ENCODE measurements at regions not wholly inside any gene's neighbourhood (a gene's known extent, or its start where the extent isn't known, plus 50 kb on each side); places are given as distances from the start of the nearest gene placed in this dataset.

- WGBS (ENCODE audit: insufficient coverage), result 100% methylated on average over 1 of the region's 4 CpGs
- no peak for DNase-seq
- Histone ChIP-seq H3K4me1 (ENCODE audit: control insufficient read depth in 2 of 2, insufficient read depth in 2 of 2, low read length in 2 of 2) (no peaks in the 10 kb centered on the region), H3K27ac (ENCODE audit: low read length in 2 of 2) (no peak overlapping the region), H4K20me1 (ENCODE audit: control insufficient read depth, insufficient read depth, low read length, poor library complexity, severe bottlenecking) (no peaks in the 10 kb centered on the region), H3K27me3 (replicated peaks in 1 of 4; ENCODE audit: control extremely low read depth in 1 of 4, control insufficient read depth in 3 of 4, insufficient read depth in 4 of 4, low read length in 3 of 4) (no peaks in the 10 kb centered on the region), H3K9me3 (ENCODE audit: control extremely low read depth in 1 of 3, control insufficient read depth in 2 of 3, insufficient read depth in 1 of 3, low read length in 2 of 3) (no peaks in the 10 kb centered on the region), H3K79me2 (ENCODE audit: control insufficient read depth, insufficient read depth, low read length) (no peaks in the 10 kb centered on the region), H3K4me3 (ENCODE audit: control extremely low read depth in 1 of 5, extremely low read depth in 1 of 5, insufficient read depth in 1 of 5, low read depth in 2 of 5, low read length in 4 of 5) (no peak overlapping the region), H3K36me3 (replicated peaks in 1 of 2; ENCODE audit: control extremely low read depth in 1 of 2, control insufficient read depth in 1 of 2, extremely low read depth in 1 of 2, insufficient read depth in 2 of 2, low read length in 1 of 2) (no peaks in the 10 kb centered on the region), H3K4me2 (replicated peaks; ENCODE audit: low read depth, low read length, poor library complexity, severe bottlenecking) (no peak overlapping the region), H2AFZ (ENCODE audit: insufficient read depth, low read depth, low read length, poor library complexity, severe bottlenecking) (no peak overlapping the region), H3K9ac (ENCODE audit: low read length) (no peak overlapping the region)
- H3K27ac Mint-ChIP-seq, result no peak overlapping the region
- TF ChIP-seq CTCF (IDR thresholded peaks at IDR 0.05) (no peak), EZH2 (IDR thresholded peaks at IDR 0.05; ENCODE audit: borderline replicate concordance, insufficient read depth, low read depth, low read length, poor library complexity, severe bottlenecking) (no peak)
- H3K4me3 Mint-ChIP-seq, result no peak overlapping the region
- H3K4me1 Mint-ChIP-seq, result no peaks in the 10 kb centered on the region
- no peak for ATAC-seq (ENCODE audit: low read depth)
- no peaks in the 10 kb centered on the region for H3K27me3 Mint-ChIP-seq
- no peaks in the 10 kb centered on the region for H3K9me3 Mint-ChIP-seq (ENCODE audit: insufficient read depth)
- ChIA-PET POLR2A (no interaction called here), CTCF (no interaction called here)
- intact Hi-C loops (cut with micrococcal nuclease), result no loop called here
These were observed 186.7 kb upstream of the CDIN1 start for GRCh38 chr15:36392676-36393266.

GRCh38 chr15:36398212-36398611 is 181.2 kb upstream of the CDIN1 start:
- Histone ChIP-seq H3K79me2 (ENCODE audit: control insufficient read depth, insufficient read depth, low read length) (no peaks in the 10 kb centered on the region), H4K20me1 (ENCODE audit: control insufficient read depth, insufficient read depth, low read length, poor library complexity, severe bottlenecking) (no peaks in the 10 kb centered on the region), H3K9me3 (ENCODE audit: control extremely low read depth in 1 of 3, control insufficient read depth in 2 of 3, insufficient read depth in 1 of 3, low read length in 2 of 3) (no peaks in the 10 kb centered on the region), H3K4me1 (ENCODE audit: control insufficient read depth in 2 of 2, insufficient read depth in 2 of 2, low read length in 2 of 2) (no peaks in the 10 kb centered on the region), H3K27ac (ENCODE audit: low read length in 2 of 2) (no peak overlapping the region), H3K27me3 (replicated peaks in 1 of 4; ENCODE audit: control extremely low read depth in 1 of 4, control insufficient read depth in 3 of 4, insufficient read depth in 4 of 4, low read length in 3 of 4) (no peaks in the 10 kb centered on the region), H3K36me3 (replicated peaks in 1 of 2; ENCODE audit: control extremely low read depth in 1 of 2, control insufficient read depth in 1 of 2, extremely low read depth in 1 of 2, insufficient read depth in 2 of 2, low read length in 1 of 2) (no peaks in the 10 kb centered on the region), H3K4me3 (ENCODE audit: control extremely low read depth in 1 of 5, extremely low read depth in 1 of 5, insufficient read depth in 1 of 5, low read depth in 2 of 5, low read length in 4 of 5) (no peak overlapping the region), H2AFZ (ENCODE audit: insufficient read depth, low read depth, low read length, poor library complexity, severe bottlenecking) (no peak overlapping the region), H3K4me2 (replicated peaks; ENCODE audit: low read depth, low read length, poor library complexity, severe bottlenecking) (no peak overlapping the region), H3K9ac (ENCODE audit: low read length) (no peak overlapping the region)
- ChIA-PET POLR2A (no interaction called here), CTCF (no interaction called here)
- Mint-ChIP-seq H3K27me3 (no peaks in the 10 kb centered on the region), H3K4me1 (no peaks in the 10 kb centered on the region), H3K4me3 (no peak overlapping the region), H3K9me3 (ENCODE audit: insufficient read depth) (no peaks in the 10 kb centered on the region), H3K27ac (no peak overlapping the region)
- no peak for ATAC-seq (ENCODE audit: low read depth)
- DNase-seq, result no peak
- WGBS (ENCODE audit: insufficient coverage), result no CpG with 5 or more reads among the region's 3 CpGs
- TF ChIP-seq CTCF (IDR thresholded peaks at IDR 0.05), result no peak
- no peak for TF ChIP-seq EZH2 (IDR thresholded peaks at IDR 0.05; ENCODE audit: borderline replicate concordance, insufficient read depth, low read depth, low read length, poor library complexity, severe bottlenecking)
- intact Hi-C loops (cut with micrococcal nuclease), result no loop called here
